ENCODE measurements at regions not wholly inside any gene's neighbourhood (a gene's known extent, or its start where the extent isn't known, plus 50 kb on each side); places are given as distances from the start of the nearest gene placed in this dataset.

GRCh38 chr16:13344001-13344400 is 442.6 kb downstream of the SHISA9 start:
- H3K9me1 ChIP-seq (replicated peaks; ENCODE audit: control insufficient read depth, extremely low read depth, insufficient read depth, low read length), result no peaks in the 10 kb centered on the region
- H3K4me2 ChIP-seq (ENCODE audit: insufficient read depth, low read length), result no peak overlapping the region
- no peak for DNase-seq (ENCODE audit: low read depth, low spot score)
- intact Hi-C loops (cut with micrococcal nuclease), result no loop called here
- H3K27me3 ChIP-seq (ENCODE audit: control insufficient read depth in 2 of 2, insufficient read depth in 2 of 2, low read length in 2 of 2), result no peaks in the 10 kb centered on the region
- CTCF ChIA-PET, result no interaction called here
- H3K79me2 ChIP-seq (ENCODE audit: control insufficient read depth, insufficient read depth, low read length), result no peaks in the 10 kb centered on the region
- no peaks in the 10 kb centered on the region for H4K20me1 ChIP-seq (replicated peaks; ENCODE audit: control insufficient read depth, extremely low read depth, insufficient read depth, low read length)
- H3K36me3 ChIP-seq (ENCODE audit: control insufficient read depth in 2 of 2, extremely low read depth in 1 of 2, insufficient read depth in 2 of 2, low read length in 2 of 2), result no peaks in the 10 kb centered on the region
- FAIRE-seq, result no peak
- no peak overlapping the region for H2AFZ ChIP-seq (ENCODE audit: low read depth, low read length)
- H3K9me3 ChIP-seq (replicated peaks; ENCODE audit: control insufficient read depth, insufficient read depth, low read length), result no peaks in the 10 kb centered on the region
- H3K4me1 ChIP-seq (ENCODE audit: control insufficient read depth, extremely low read depth, insufficient read depth, low read length), result no peaks in the 10 kb centered on the region
- no peak overlapping the region for H3K4me3 ChIP-seq (replicated peaks in 1 of 3; ENCODE audit: insufficient read depth in 1 of 3, low read depth in 1 of 3, low read length in 3 of 3)
- no TSS peak for BruUV-seq (replicated peaks)
- dilution Hi-C loops (cut with MboI; ENCODE audit: extremely low pct_ligation_motif_present, low sequenced_read_pairs), result no loop called here
- POLR2A ChIA-PET, result no interaction called here
- H3K27ac ChIP-seq (ENCODE audit: insufficient read depth, low read depth, low read length), result no peak overlapping the region
- TF ChIP-seq, protein P1, sequence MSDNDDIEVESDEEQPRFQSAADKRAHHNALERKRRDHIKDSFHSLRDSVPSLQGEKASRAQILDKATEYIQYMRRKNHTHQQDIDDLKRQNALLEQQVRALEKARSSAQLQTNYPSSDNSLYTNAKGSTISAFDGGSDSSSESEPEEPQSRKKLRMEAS (IDR thresholded peaks at IDR 0.05; ENCODE audit: insufficient read depth, insufficient read length), result no peak
- TF ChIP-seq JUN (IDR thresholded peaks at IDR 0.05; ENCODE audit: borderline replicate concordance, insufficient read depth, insufficient read length, low read depth) (no peak), GATA2 (IDR thresholded peaks at IDR 0.05; ENCODE audit: insufficient read depth, insufficient read length, low read depth, low read length) (no peak), POLR2A (IDR thresholded peaks at IDR 0.05; ENCODE audit: low read depth, low read length) (no peak), FOS (IDR thresholded peaks at IDR 0.05; ENCODE audit: borderline replicate concordance, insufficient read depth, low read length) (no peak), POLR2AphosphoS5 (IDR thresholded peaks at IDR 0.05; ENCODE audit: insufficient read depth, low read depth, low read length) (no peak)
- H3K9ac ChIP-seq (replicated peaks; ENCODE audit: extremely low read depth, insufficient read depth, low read length), result no peak overlapping the region

DNA sequence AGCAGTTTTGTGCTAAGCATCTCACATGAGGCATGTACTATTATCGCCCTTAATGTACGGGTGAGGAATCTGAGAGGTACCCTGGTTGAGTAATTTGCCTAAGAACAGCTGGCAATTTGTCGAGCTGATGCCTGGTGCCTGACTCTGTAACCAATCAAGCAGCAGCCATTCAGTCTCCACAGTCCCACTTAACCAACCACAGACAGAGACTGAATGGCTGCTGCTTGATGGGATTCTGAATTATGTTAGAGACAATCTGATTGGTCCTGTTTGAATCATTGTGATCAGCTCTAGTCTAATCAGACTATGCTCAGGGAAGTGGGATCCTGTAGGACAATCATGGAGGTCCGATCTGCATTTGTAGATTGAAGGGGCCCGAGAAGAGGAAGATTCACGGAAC is 447.0 kb downstream of the SHISA9 start:
- dilution Hi-C loops (cut with MboI; ENCODE audit: extremely low pct_ligation_motif_present, low sequenced_read_pairs), result no loop called here
- no peak for FAIRE-seq

More for the DNA sequence above, 447.0 kb downstream of the SHISA9 start:
- no peak for TF ChIP-seq EZH2 (IDR thresholded peaks at IDR 0.05; ENCODE audit: borderline replicate concordance, low read depth, low read length, severe bottlenecking)
- Histone ChIP-seq H3K27ac (ENCODE audit: insufficient read depth, low read depth, low read length) (no peak overlapping the region), H3K79me2 (ENCODE audit: control insufficient read depth, insufficient read depth, low read length) (no peaks in the 10 kb centered on the region), H3K27me3 (ENCODE audit: control insufficient read depth in 2 of 2, insufficient read depth in 2 of 2, low read length in 2 of 2) (no peaks in the 10 kb centered on the region), H3K4me1 (ENCODE audit: control insufficient read depth, extremely low read depth, insufficient read depth, low read length) (no peaks in the 10 kb centered on the region), H3K9ac (replicated peaks; ENCODE audit: extremely low read depth, insufficient read depth, low read length) (no peak overlapping the region), H3K9me1 (replicated peaks; ENCODE audit: control insufficient read depth, extremely low read depth, insufficient read depth, low read length) (no peaks in the 10 kb centered on the region), H3K36me3 (ENCODE audit: control insufficient read depth in 2 of 2, extremely low read depth in 1 of 2, insufficient read depth in 2 of 2, low read length in 2 of 2) (no peaks in the 10 kb centered on the region), H4K20me1 (replicated peaks; ENCODE audit: control insufficient read depth, extremely low read depth, insufficient read depth, low read length) (no peaks in the 10 kb centered on the region), H3K4me2 (ENCODE audit: insufficient read depth, low read length) (no peak overlapping the region), H3K4me3 (replicated peaks in 1 of 3; ENCODE audit: insufficient read depth in 1 of 3, low read depth in 1 of 3, low read length in 3 of 3) (no peak overlapping the region), H2AFZ (ENCODE audit: low read depth, low read length) (no peak overlapping the region), H3K9me3 (replicated peaks; ENCODE audit: control insufficient read depth, insufficient read depth, low read length) (no peaks in the 10 kb centered on the region)
- intact Hi-C loops (cut with micrococcal nuclease), result no loop called here
- ChIA-PET POLR2A (no interaction called here), CTCF (no interaction called here)
- DNase-seq (ENCODE audit: low read depth, low spot score), result no peak
- BruUV-seq (replicated peaks), result no TSS peak

Measured in endothelial cell of umbilical vein (primary cell).